ENCODE measurements at regions not wholly inside any gene's neighbourhood (a gene's known extent, or its start where the extent isn't known, plus 50 kb on each side); places are given as distances from the start of the nearest gene placed in this dataset.

GRCh38 chr6:133756078-133756695 is 132.7 kb upstream of the TCF21 start:
- Histone ChIP-seq H3K27ac (ENCODE audit: low read depth, low read length) (no peak overlapping the region), H4K20me1 (ENCODE audit: control insufficient read depth, insufficient read depth, low read depth, low read length) (no peaks in the 10 kb centered on the region), H3K4me2 (ENCODE audit: low read length) (no peak overlapping the region), H3K9me2 (replicated peaks; ENCODE audit: control insufficient read depth, low read length) (no peaks in the 10 kb centered on the region), H3K4me3 (ENCODE audit: low read length) (no peak overlapping the region), H3K4me1 (ENCODE audit: control insufficient read depth, low read length) (no peaks in the 10 kb centered on the region), H3K36me3 (ENCODE audit: control insufficient read depth, low read length) (no peaks in the 10 kb centered on the region), H3K27me3 (ENCODE audit: control insufficient read depth, low read length) (no peaks in the 10 kb centered on the region), H3F3A (ENCODE audit: control insufficient read depth, insufficient read depth) (no peaks in the 10 kb centered on the region), H3K79me2 (ENCODE audit: control insufficient read depth, low read length) (no peaks in the 10 kb centered on the region), H3K9me3 (ENCODE audit: control insufficient read depth, insufficient read depth, low read length) (no peaks in the 10 kb centered on the region)
- TF ChIP-seq, protein P1, sequence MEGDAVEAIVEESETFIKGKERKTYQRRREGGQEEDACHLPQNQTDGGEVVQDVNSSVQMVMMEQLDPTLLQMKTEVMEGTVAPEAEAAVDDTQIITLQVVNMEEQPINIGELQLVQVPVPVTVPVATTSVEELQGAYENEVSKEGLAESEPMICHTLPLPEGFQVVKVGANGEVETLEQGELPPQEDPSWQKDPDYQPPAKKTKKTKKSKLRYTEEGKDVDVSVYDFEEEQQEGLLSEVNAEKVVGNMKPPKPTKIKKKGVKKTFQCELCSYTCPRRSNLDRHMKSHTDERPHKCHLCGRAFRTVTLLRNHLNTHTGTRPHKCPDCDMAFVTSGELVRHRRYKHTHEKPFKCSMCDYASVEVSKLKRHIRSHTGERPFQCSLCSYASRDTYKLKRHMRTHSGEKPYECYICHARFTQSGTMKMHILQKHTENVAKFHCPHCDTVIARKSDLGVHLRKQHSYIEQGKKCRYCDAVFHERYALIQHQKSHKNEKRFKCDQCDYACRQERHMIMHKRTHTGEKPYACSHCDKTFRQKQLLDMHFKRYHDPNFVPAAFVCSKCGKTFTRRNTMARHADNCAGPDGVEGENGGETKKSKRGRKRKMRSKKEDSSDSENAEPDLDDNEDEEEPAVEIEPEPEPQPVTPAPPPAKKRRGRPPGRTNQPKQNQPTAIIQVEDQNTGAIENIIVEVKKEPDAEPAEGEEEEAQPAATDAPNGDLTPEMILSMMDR (IDR thresholded peaks at IDR 0.05; ENCODE audit: low read depth, low read length, poor library complexity, severe bottlenecking), result no peak
- TF ChIP-seq EZH2phosphoT487 (IDR thresholded peaks at IDR 0.05; ENCODE audit: borderline replicate concordance, low read length), result no peak

GRCh38 chr6:133757335-133757734 is 131.6 kb upstream of the TCF21 start:
- Histone ChIP-seq H3K36me3 (ENCODE audit: control insufficient read depth, low read length) (no peaks in the 10 kb centered on the region), H4K20me1 (ENCODE audit: control insufficient read depth, insufficient read depth, low read depth, low read length) (no peaks in the 10 kb centered on the region), H3K27ac (ENCODE audit: low read depth, low read length) (no peak overlapping the region), H3K9me2 (replicated peaks; ENCODE audit: control insufficient read depth, low read length) (no peaks in the 10 kb centered on the region), H3F3A (ENCODE audit: control insufficient read depth, insufficient read depth) (no peaks in the 10 kb centered on the region), H3K4me2 (ENCODE audit: low read length) (no peak overlapping the region), H3K27me3 (ENCODE audit: control insufficient read depth, low read length) (no peaks in the 10 kb centered on the region), H3K9me3 (ENCODE audit: control insufficient read depth, insufficient read depth, low read length) (no peaks in the 10 kb centered on the region), H3K4me1 (ENCODE audit: control insufficient read depth, low read length) (no peaks in the 10 kb centered on the region), H3K4me3 (ENCODE audit: low read length) (no peak overlapping the region), H3K79me2 (ENCODE audit: control insufficient read depth, low read length) (no peaks in the 10 kb centered on the region)
- no peak for TF ChIP-seq EZH2phosphoT487 (IDR thresholded peaks at IDR 0.05; ENCODE audit: borderline replicate concordance, low read length)
- TF ChIP-seq, protein P1 (IDR thresholded peaks at IDR 0.05; ENCODE audit: low read depth, low read length, poor library complexity, severe bottlenecking), result no peak

GRCh38 chr6:133758815-133759335 is 130.0 kb upstream of the TCF21 start:
- Histone ChIP-seq H3K4me1 (ENCODE audit: control insufficient read depth, low read length) (no peaks in the 10 kb centered on the region), H3K4me2 (ENCODE audit: low read length) (no peak overlapping the region), H3F3A (ENCODE audit: control insufficient read depth, insufficient read depth) (no peaks in the 10 kb centered on the region), H4K20me1 (ENCODE audit: control insufficient read depth, insufficient read depth, low read depth, low read length) (no peaks in the 10 kb centered on the region), H3K9me3 (ENCODE audit: control insufficient read depth, insufficient read depth, low read length) (no peaks in the 10 kb centered on the region), H3K4me3 (ENCODE audit: low read length) (no peak overlapping the region), H3K36me3 (ENCODE audit: control insufficient read depth, low read length) (no peaks in the 10 kb centered on the region), H3K27me3 (ENCODE audit: control insufficient read depth, low read length) (no peaks in the 10 kb centered on the region), H3K79me2 (ENCODE audit: control insufficient read depth, low read length) (no peaks in the 10 kb centered on the region), H3K27ac (ENCODE audit: low read depth, low read length) (no peak overlapping the region), H3K9me2 (replicated peaks; ENCODE audit: control insufficient read depth, low read length) (no peaks in the 10 kb centered on the region)
- TF ChIP-seq, protein P1 (IDR thresholded peaks at IDR 0.05; ENCODE audit: low read depth, low read length, poor library complexity, severe bottlenecking), result no peak
- no peak for TF ChIP-seq EZH2phosphoT487 (IDR thresholded peaks at IDR 0.05; ENCODE audit: borderline replicate concordance, low read length)
